Trophoblast cell (in vitro differentiated cells and primary cell): ENCODE measurements at regions not wholly inside any gene's neighbourhood (a gene's known extent, or its start where the extent isn't known, plus 50 kb on each side); places are given as distances from the start of the nearest gene placed in this dataset.

Experiments used
- DNase-seq, 2 donors: peaks; one replicate each; pipeline ENCODE4 v3.0.0-alpha.2; 2016
- H2AFZ ChIP-seq: 2 replicates; pipeline ENCODE4 v1.6.1; 2013; ENCODE audit warnings: low read length, moderate library complexity, mild to moderate bottlenecking; ENCODE audit not compliant: insufficient read depth, poor library complexity
- H2AK5ac ChIP-seq: 2 replicates; pipeline ENCODE4 v1.6.1; 2013; ENCODE audit warnings: mild to moderate bottlenecking, low read length
- H2BK120ac ChIP-seq: 2 replicates; pipeline ENCODE4 v1.6.1; 2013; ENCODE audit warnings: low read length, mild to moderate bottlenecking, moderate library complexity; ENCODE audit not compliant: insufficient read depth, poor library complexity
- H2BK12ac ChIP-seq: 2 replicates; pipeline ENCODE4 v1.6.1; 2013; ENCODE audit warnings: mild to moderate bottlenecking, low read length, moderate library complexity
- H2BK5ac ChIP-seq: 2 replicates; pipeline ENCODE4 v1.6.1; 2013; ENCODE audit warnings: low read length, low read depth, moderate library complexity, mild to moderate bottlenecking; ENCODE audit not compliant: poor library complexity
- H3K14ac ChIP-seq: 2 replicates; pipeline ENCODE4 v1.6.1; 2013; ENCODE audit warnings: mild to moderate bottlenecking, low read length
- H3K18ac ChIP-seq: 2 replicates; pipeline ENCODE4 v1.6.1; 2013; ENCODE audit warnings: mild to moderate bottlenecking, low read length
- H3K23ac ChIP-seq: 2 replicates; pipeline ENCODE4 v1.6.1; 2013; ENCODE audit warnings: low read length
- H3K27ac ChIP-seq: 2 replicates; pipeline ENCODE4 v1.5.1; 2013; ENCODE audit warnings: low read depth, mild to moderate bottlenecking, inconsistent platforms, low read length, moderate library complexity
- H3K27me3 ChIP-seq: 2 replicates; pipeline ENCODE4 v1.6.1; 2013; ENCODE audit warnings: inconsistent platforms, mild to moderate bottlenecking, low read length, moderate library complexity; ENCODE audit not compliant: insufficient read depth
- H3K36me3 ChIP-seq, 2 experiments: 1 replicate in 1 of 2; 2 replicates in 1 of 2; pipeline ENCODE4 v1.6.1; 2013; ENCODE audit warnings: low read length in 2 of 2, mild to moderate bottlenecking in 2 of 2, moderate library complexity in 1 of 2; ENCODE audit not compliant: insufficient read depth in 2 of 2, control insufficient read depth in 1 of 2
- H3K4ac ChIP-seq: 2 replicates; pipeline ENCODE4 v1.6.1; 2013; ENCODE audit warnings: low read depth, mild to moderate bottlenecking, low read length, moderate library complexity
- H3K4me1 ChIP-seq, 2 experiments: 1 replicate in 1 of 2; 2 replicates in 1 of 2; pipeline ENCODE4 v1.6.1; 2013; ENCODE audit warnings: low read length in 2 of 2, mild to moderate bottlenecking in 2 of 2, moderate library complexity in 1 of 2; ENCODE audit not compliant: insufficient read depth in 2 of 2, control insufficient read depth in 1 of 2
- H3K4me2 ChIP-seq: 2 replicates; pipeline ENCODE4 v1.6.1; 2013; ENCODE audit warnings: inconsistent platforms, mild to moderate bottlenecking, low read length, moderate library complexity
- H3K4me3 ChIP-seq: 2 replicates; pipeline ENCODE4 v1.5.1; 2013; ENCODE audit warnings: mild to moderate bottlenecking, low read depth, low read length, inconsistent platforms
- H3K79me1 ChIP-seq: one replicate; pipeline ENCODE4 v1.6.1; 2013; ENCODE audit warnings: low read length
- H3K79me2 ChIP-seq: 2 replicates; pipeline ENCODE4 v1.6.1; 2013; ENCODE audit warnings: low read length, mild to moderate bottlenecking; ENCODE audit not compliant: control insufficient read depth, insufficient read depth, poor library complexity
- H3K9ac ChIP-seq: 2 replicates; pipeline ENCODE4 v1.6.1; 2013; ENCODE audit warnings: mild to moderate bottlenecking, low read length
- H3K9me3 ChIP-seq: 2 replicates; pipeline ENCODE4 v1.6.1; 2013; ENCODE audit warnings: low read depth, mild to moderate bottlenecking, control low read depth, inconsistent platforms, low read length; ENCODE audit not compliant: insufficient read depth
- H4K12ac ChIP-seq: 2 replicates; pipeline ENCODE4 v1.6.1; 2013; ENCODE audit warnings: low read depth, mild to moderate bottlenecking, low read length, moderate library complexity
- H4K8ac ChIP-seq: 2 replicates; pipeline ENCODE4 v1.6.1; 2013; ENCODE audit warnings: low read depth, mild to moderate bottlenecking, low read length, moderate library complexity
- H4K91ac ChIP-seq: one replicate; pipeline ENCODE4 v1.6.1; 2013; ENCODE audit warnings: low read depth, mild to moderate bottlenecking, low read length, moderate library complexity
- WGBS: extraction: QIAGEN DNeasy Blood & Tissue Kit; methylation state at CpG from one replicate; pipeline ENCODE4 v1.1.7; 2013; ENCODE audit warnings: missing lambda C conversion rate; ENCODE audit not compliant: insufficient read length, insufficient coverage; ENCODE audit errors: extremely low coverage; 5-methylcytosine and 5-hydroxymethylcytosine counted together

GRCh38 chr19:13640611-13641010 is 123.7 kb upstream of the MRI1 start:
- Histone ChIP-seq H4K91ac (no peak overlapping the region), H3K14ac (no peak overlapping the region), H3K4ac (no peak overlapping the region), H2AK5ac (no peak overlapping the region), H3K79me2 (no peaks in the 10 kb centered on the region), H3K4me1 (no peaks in the 10 kb centered on the region), H3K9me3 (no peaks in the 10 kb centered on the region), H3K27me3 (no peaks in the 10 kb centered on the region), H3K79me1 (no peaks in the 10 kb centered on the region), H3K27ac (no peak overlapping the region), H2BK5ac (no peak overlapping the region), H4K12ac (no peak overlapping the region), H3K18ac (no peak overlapping the region), H3K23ac (no peak overlapping the region), H3K36me3 (no peaks in the 10 kb centered on the region), H3K9ac (no peak overlapping the region), H4K8ac (no peak overlapping the region), H2AFZ (no peak overlapping the region), H2BK12ac (no peak overlapping the region), H2BK120ac (no peak overlapping the region), H3K4me3 (no peak overlapping the region), H3K4me2 (no peak overlapping the region)
- DNase-seq, result no peak
- WGBS, result no CpG with 5 or more reads among the region's 1 CpG

DNA sequence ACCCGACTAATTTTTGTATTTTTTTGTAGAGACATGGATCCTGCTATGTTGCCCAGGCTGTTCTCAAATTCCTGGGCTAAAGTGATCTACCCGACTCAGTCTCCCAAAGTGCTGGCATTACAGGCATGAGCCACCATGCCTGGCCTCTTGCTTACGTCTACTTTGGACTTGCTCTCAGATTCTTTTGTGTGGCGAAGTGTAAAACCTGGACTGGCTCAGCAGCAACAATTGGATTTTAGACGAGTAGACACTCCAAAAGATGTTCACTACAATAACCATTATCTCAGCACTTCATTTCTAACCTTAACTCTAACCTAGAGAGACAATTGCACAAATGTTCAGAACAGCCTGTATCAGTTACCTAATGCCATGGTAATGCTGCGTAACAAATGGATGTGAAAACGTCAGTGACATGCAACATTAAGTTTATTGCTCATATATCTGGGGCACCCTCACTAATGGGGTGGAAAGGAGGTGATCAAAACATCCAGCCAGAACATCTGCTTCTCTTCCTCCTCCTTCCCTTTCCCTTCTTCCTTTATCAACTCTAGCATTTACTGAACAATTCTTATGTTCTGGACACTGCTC is 124.9 kb upstream of the MRI1 start:
- no peak overlapping the region for H4K91ac ChIP-seq
- no peak overlapping the region for H2BK5ac ChIP-seq
- no peaks in the 10 kb centered on the region for H3K9me3 ChIP-seq
- H3K36me3 ChIP-seq, result no peaks in the 10 kb centered on the region
- H3K4me1 ChIP-seq, result no peaks in the 10 kb centered on the region
- no peak overlapping the region for H2BK12ac ChIP-seq
- H3K9ac ChIP-seq, result no peak overlapping the region
- no peak overlapping the region for H3K4me2 ChIP-seq
- H2AK5ac ChIP-seq, result no peak overlapping the region
- no peaks in the 10 kb centered on the region for H3K79me1 ChIP-seq
- peak in 1 of 2 donors; percentile 29 for DNase-seq
- WGBS, result no CpG with 5 or more reads among the region's 7 CpGs
- no peaks in the 10 kb centered on the region for H3K79me2 ChIP-seq
- H3K4ac ChIP-seq, result no peak overlapping the region
- H3K18ac ChIP-seq, result no peak overlapping the region
- no peak overlapping the region for H3K4me3 ChIP-seq
- no peak overlapping the region for H3K27ac ChIP-seq
- no peak overlapping the region for H2BK120ac ChIP-seq
- no peak overlapping the region for H3K23ac ChIP-seq
- H3K14ac ChIP-seq, result no peak overlapping the region
- H4K8ac ChIP-seq, result no peak overlapping the region
- H4K12ac ChIP-seq, result no peak overlapping the region
- H3K27me3 ChIP-seq, result no peaks in the 10 kb centered on the region
- H2AFZ ChIP-seq, result no peak overlapping the region

DNA sequence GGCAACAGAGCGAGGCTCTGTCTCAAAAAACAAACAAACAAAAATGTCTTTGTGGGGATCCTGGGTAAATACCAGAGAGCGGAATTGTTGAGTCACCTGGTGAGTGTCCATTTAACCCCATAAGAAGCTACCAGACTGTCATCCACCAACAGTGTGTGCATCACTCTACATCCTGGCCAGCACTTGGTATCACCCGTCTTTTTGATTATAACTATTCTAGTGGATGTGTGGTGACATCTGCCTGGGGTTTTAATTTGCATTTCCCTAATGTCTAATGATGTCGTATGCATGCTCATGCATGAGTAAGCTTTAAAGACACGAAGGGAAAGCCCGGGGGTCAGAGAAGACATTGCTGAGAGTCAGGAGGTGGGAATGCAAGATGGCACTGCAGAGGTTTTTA is 126.7 kb upstream of the MRI1 start:
- no CpG with 5 or more reads among the region's 6 CpGs for WGBS

DNA sequence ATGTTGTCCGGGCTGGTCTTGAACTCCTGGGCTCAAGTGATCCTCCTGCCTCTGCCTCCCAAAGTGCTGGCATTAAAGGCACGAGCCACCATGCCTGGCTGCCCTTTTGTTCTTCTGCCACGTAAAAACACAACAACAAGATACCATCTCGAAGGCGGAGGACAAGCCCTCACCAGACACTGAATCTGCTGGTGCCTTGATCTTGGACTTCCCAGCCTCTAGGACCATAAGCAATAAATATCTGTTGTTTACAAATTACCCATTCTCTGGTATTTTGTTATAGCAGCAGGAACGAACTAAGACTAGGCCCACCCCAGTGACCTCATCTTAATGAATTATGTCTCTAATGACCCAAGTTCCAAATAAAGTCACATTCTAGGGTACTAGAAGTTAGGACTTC is 128.4 kb upstream of the CACNA1A start:
- H3K4me2 ChIP-seq, result no peak overlapping the region
- H2BK5ac ChIP-seq, result no peak overlapping the region
- DNase-seq, result no peak
- H3K27ac ChIP-seq, result no peak overlapping the region
- H3K79me2 ChIP-seq, result no peaks in the 10 kb centered on the region
- no peaks in the 10 kb centered on the region for H3K36me3 ChIP-seq
- no peak overlapping the region for H4K8ac ChIP-seq
- H3K4ac ChIP-seq, result no peak overlapping the region
- H4K12ac ChIP-seq, result no peak overlapping the region
- H2BK12ac ChIP-seq, result no peak overlapping the region
- no peak overlapping the region for H4K91ac ChIP-seq
- H3K23ac ChIP-seq, result no peak overlapping the region
- no peak overlapping the region for H2AK5ac ChIP-seq
- no peaks in the 10 kb centered on the region for H3K4me1 ChIP-seq
- no peak overlapping the region for H3K9ac ChIP-seq
- no peak overlapping the region for H2AFZ ChIP-seq
- no peak overlapping the region for H2BK120ac ChIP-seq
- no peak overlapping the region for H3K4me3 ChIP-seq
- no peak overlapping the region for H3K18ac ChIP-seq
- H3K79me1 ChIP-seq, result no peaks in the 10 kb centered on the region
- peaks cover 3% of the 10 kb centered on the region for H3K9me3 ChIP-seq
- no CpG with 5 or more reads among the region's 6 CpGs for WGBS
- no peak overlapping the region for H3K14ac ChIP-seq
- no peaks in the 10 kb centered on the region for H3K27me3 ChIP-seq

More for the DNA sequence above, 126.7 kb upstream of the MRI1 start:
- H3K4me2 ChIP-seq, result no peak overlapping the region
- no peaks in the 10 kb centered on the region for H3K9me3 ChIP-seq
- H3K9ac ChIP-seq, result no peak overlapping the region
- no peaks in the 10 kb centered on the region for H3K27me3 ChIP-seq
- no peak overlapping the region for H2AK5ac ChIP-seq
- no peak overlapping the region for H4K8ac ChIP-seq
- no peak for DNase-seq
- no peak overlapping the region for H2AFZ ChIP-seq
- H3K36me3 ChIP-seq, result no peaks in the 10 kb centered on the region
- H2BK5ac ChIP-seq, result no peak overlapping the region
- H3K79me1 ChIP-seq, result no peaks in the 10 kb centered on the region
- no peak overlapping the region for H3K18ac ChIP-seq
- no peak overlapping the region for H3K4me3 ChIP-seq
- no peak overlapping the region for H3K23ac ChIP-seq
- no peak overlapping the region for H2BK12ac ChIP-seq
- no peak overlapping the region for H4K12ac ChIP-seq
- no peak overlapping the region for H3K4ac ChIP-seq
- no peaks in the 10 kb centered on the region for H3K79me2 ChIP-seq
- H2BK120ac ChIP-seq, result no peak overlapping the region
- H3K4me1 ChIP-seq, result no peaks in the 10 kb centered on the region
- H3K27ac ChIP-seq, result no peak overlapping the region
- H4K91ac ChIP-seq, result no peak overlapping the region
- H3K14ac ChIP-seq, result no peak overlapping the region
